A549 (cell line): ENCODE measurements at regions not wholly inside any gene's neighbourhood (a gene's known extent, or its start where the extent isn't known, plus 50 kb on each side); places are given as distances from the start of the nearest gene placed in this dataset.

ENCODE experiments used
- ATAC-seq, 2 experiments: fragments of 200-7000 bp in 1 of 2; fragments of >200 bp in 1 of 2; cut with Nextera tagmentation in 1 of 2; cut with Tn5 transposase in 1 of 2; 3 replicates each; pipeline versions ENCODE4 v1.8.0 to v1.9.1; 2018 to 2020; ENCODE audit warnings: mild to moderate bottlenecking in 1 of 2, moderate library complexity in 1 of 2
- CTCF ChIA-PET: fragments of 300-600 bp; sonication (Branson Sonifier 250); formaldehyde crosslinking; extraction: SDS; loops from one replicate; lab custom pipeline; 2021; ENCODE audit warnings: antibody characterized with exemption, inconsistent platforms; lab: Yijun Ruan, JAX
- POLR2A ChIA-PET: fragments of 350-600 bp; formaldehyde crosslinking; extraction: SDS; loops from one replicate; lab custom pipeline; 2021; ENCODE audit warnings: antibody characterized with exemption, inconsistent platforms; lab: Yijun Ruan, JAX
- DNase-seq, 2 experiments: peaks; one replicate each; pipeline versions ENCODE4 v3.0.0 to v3.0.0-alpha.2; 2011 to 2016; ENCODE audit warnings: low read depth in 1 of 2, low spot score in 1 of 2
- FAIRE-seq: peaks from 2 replicates; lab custom pipeline; 2011; peaks lifted over from hg19 to GRCh38; lab: Jason Lieb, UNC
- H3K27ac ChIP-seq, 2 experiments: fragments of >200 bp; sonication (Bioruptor Twin); formaldehyde crosslinking; 3 replicates each; pipeline ENCODE4 v1.5.1; 2016 to 2017
- H3K4me1 ChIP-seq: fragments of >200 bp; sonication (Bioruptor Twin); formaldehyde crosslinking; 3 replicates; pipeline ENCODE4 v1.6.1; 2016
- H3K4me2 ChIP-seq: fragments of >200 bp; sonication (Bioruptor Twin); formaldehyde crosslinking; 3 replicates; pipeline ENCODE4 v1.6.1; 2016
- H3K4me3 ChIP-seq: fragments of >200 bp; sonication (Bioruptor Twin); formaldehyde crosslinking; 3 replicates; pipeline ENCODE4 v1.5.1; 2016
- H3K9me3 ChIP-seq: fragments of >200 bp; sonication (Bioruptor Twin); formaldehyde crosslinking; 3 replicates; pipeline ENCODE4 v1.6.1; 2016
- BCL3 ChIP-seq: fragments of >200 bp; sonication (Bioruptor Twin); formaldehyde crosslinking; IDR thresholded peaks from 3 replicates; pipeline ENCODE4 v1.6.1; 2016
- CBX8 ChIP-seq: fragments of 200-600 bp; sonication (generic); IDR thresholded peaks from 2 replicates; pipeline ENCODE4 v1.6.1; 2016
- CHD2 ChIP-seq: fragments of 150-350 bp; IDR thresholded peaks from 2 replicates; pipeline ENCODE4 v1.6.1; 2014; ENCODE audit warnings: low read length; ENCODE audit not compliant: partially characterized antibody
- CHD4 ChIP-seq: fragments of 200-600 bp; sonication (generic); IDR thresholded peaks from 2 replicates; pipeline ENCODE4 v1.6.1; 2016; ENCODE audit warnings: antibody characterized with exemption, mild to moderate bottlenecking, borderline replicate concordance
- EHF ChIP-seq: fragments of 250-450 bp; sonication (Bioruptor Pico); IDR thresholded peaks from 2 replicates; pipeline ENCODE4 v1.5.0; 2020; ENCODE audit warnings: mild to moderate bottlenecking
- EHMT2 ChIP-seq: fragments of 200-600 bp; sonication (generic); IDR thresholded peaks from 2 replicates; pipeline ENCODE4 v1.6.1; 2016; ENCODE audit warnings: antibody characterized with exemption, low read depth, mild to moderate bottlenecking, moderate library complexity
- EP300 ChIP-seq, 2 experiments: fragments of >200 bp; sonication (Bioruptor Twin); formaldehyde crosslinking; IDR thresholded peaks; 2 replicates in 1 of 2; 3 replicates in 1 of 2; pipeline ENCODE4 v1.6.1; 2016 to 2017
- FOXS1 ChIP-seq: fragments of 250-450 bp; sonication (Bioruptor Pico); IDR thresholded peaks from 2 replicates; pipeline ENCODE4 v1.5.0; 2020; ENCODE audit warnings: mild to moderate bottlenecking, moderate library complexity
- HDAC2 ChIP-seq: fragments of 200-600 bp; sonication (generic); IDR thresholded peaks from 2 replicates; pipeline ENCODE4 v1.6.1; 2016
- HEYL ChIP-seq: fragments of 250-450 bp; sonication (Bioruptor Pico); IDR thresholded peaks from 2 replicates; pipeline ENCODE4 v1.8.0; 2021; ENCODE audit warnings: mild to moderate bottlenecking, moderate library complexity
- HOXB13 ChIP-seq: fragments of 250-450 bp; sonication (Bioruptor Pico); IDR thresholded peaks from 2 replicates; pipeline ENCODE4 v1.5.0; 2020; ENCODE audit warnings: low read depth, mild to moderate bottlenecking, moderate library complexity
- HOXB5 ChIP-seq: fragments of 250-450 bp; sonication (Bioruptor Pico); IDR thresholded peaks from 2 replicates; pipeline ENCODE4 v1.5.0; 2020; ENCODE audit warnings: mild to moderate bottlenecking, moderate library complexity
- JUN ChIP-seq, 2 experiments: fragments of >200 bp; sonication (Bioruptor Twin); formaldehyde crosslinking; IDR thresholded peaks; 2 replicates in 1 of 2; 3 replicates in 1 of 2; pipeline ENCODE4 v1.6.1; 2016 to 2017
- KDM1A ChIP-seq: fragments of 200-600 bp; sonication (generic); IDR thresholded peaks from 2 replicates; pipeline ENCODE4 v1.6.1; 2016; ENCODE audit warnings: low read depth, mild to moderate bottlenecking
- MAFK ChIP-seq: fragments of 450-650 bp; IDR thresholded peaks from 2 replicates; pipeline ENCODE4 v1.6.1; 2014; ENCODE audit not compliant: partially characterized antibody
- MYC ChIP-seq: IDR thresholded peaks from 2 replicates; pipeline ENCODE4 v1.6.1; 2012; ENCODE audit warnings: mild to moderate bottlenecking, inconsistent platforms, low read length, improper control_type of control experiment, borderline replicate concordance
- NPAS2 ChIP-seq: fragments of 250-450 bp; sonication (Bioruptor Pico); IDR thresholded peaks from 2 replicates; pipeline ENCODE4 v1.8.0; 2022; ENCODE audit warnings: mild to moderate bottlenecking, moderate library complexity, borderline replicate concordance
- PBX3 ChIP-seq: IDR thresholded peaks from 2 replicates; pipeline ENCODE4 v1.6.1; 2012
- POLR2A ChIP-seq: IDR thresholded peaks from 2 replicates; pipeline ENCODE4 v1.6.1; 2012; ENCODE audit warnings: mild to moderate bottlenecking, low read length
- POLR2AphosphoS2 ChIP-seq: conservative IDR thresholded peaks from 2 replicates; pipeline ENCODE4 v1.6.1; 2012; ENCODE audit warnings: low read length, improper control_type of control experiment, inconsistent platforms
- RCOR1 ChIP-seq: fragments of 150-350 bp; IDR thresholded peaks from 2 replicates; pipeline ENCODE4 v1.6.1; 2014; ENCODE audit warnings: antibody characterized with exemption, low read length, low read depth
- SMC3 ChIP-seq: fragments of >200 bp; sonication (Bioruptor Twin); formaldehyde crosslinking; IDR thresholded peaks from 3 replicates; pipeline ENCODE4 v1.6.1; 2018; ENCODE audit warnings: inconsistent platforms
- SREBF2 ChIP-seq: fragments of 450-650 bp; IDR thresholded peaks from 2 replicates; pipeline ENCODE4 v1.6.1; 2014; ENCODE audit warnings: mild to moderate bottlenecking, moderate library complexity
- TP53 ChIP-seq: fragments of 250-450 bp; sonication (Bioruptor Pico); IDR thresholded peaks from 2 replicates; pipeline ENCODE4 v1.5.0; 2021; ENCODE audit warnings: mild to moderate bottlenecking, moderate library complexity
- ZC3H11A ChIP-seq: fragments of 450-650 bp; IDR thresholded peaks from 2 replicates; pipeline ENCODE4 v1.6.1; 2014; ENCODE audit warnings: antibody characterized with exemption, mild to moderate bottlenecking
- WGBS: methylation state at CpG from one replicate; pipeline ENCODE4 v1.1.6; 2017; ENCODE audit errors: missing lambda C conversion rate; 5-methylcytosine and 5-hydroxymethylcytosine counted together
- TF ChIP-seq, protein P1 (sequence below): IDR thresholded peaks from 2 replicates; pipeline ENCODE4 v1.6.1; 2012; ENCODE audit warnings: low read depth, borderline replicate concordance
- TF ChIP-seq, protein P2 (sequence below): fragments of 250-450 bp; sonication (Bioruptor Pico); IDR thresholded peaks from 2 replicates; pipeline ENCODE4 v1.5.0; 2020; ENCODE audit warnings: low read depth, mild to moderate bottlenecking, moderate library complexity
- TF ChIP-seq, protein P3 (sequence below): fragments of >200 bp; sonication (Bioruptor Twin); formaldehyde crosslinking; IDR thresholded peaks from 3 replicates; pipeline ENCODE4 v1.5.1; 2016

DNA sequence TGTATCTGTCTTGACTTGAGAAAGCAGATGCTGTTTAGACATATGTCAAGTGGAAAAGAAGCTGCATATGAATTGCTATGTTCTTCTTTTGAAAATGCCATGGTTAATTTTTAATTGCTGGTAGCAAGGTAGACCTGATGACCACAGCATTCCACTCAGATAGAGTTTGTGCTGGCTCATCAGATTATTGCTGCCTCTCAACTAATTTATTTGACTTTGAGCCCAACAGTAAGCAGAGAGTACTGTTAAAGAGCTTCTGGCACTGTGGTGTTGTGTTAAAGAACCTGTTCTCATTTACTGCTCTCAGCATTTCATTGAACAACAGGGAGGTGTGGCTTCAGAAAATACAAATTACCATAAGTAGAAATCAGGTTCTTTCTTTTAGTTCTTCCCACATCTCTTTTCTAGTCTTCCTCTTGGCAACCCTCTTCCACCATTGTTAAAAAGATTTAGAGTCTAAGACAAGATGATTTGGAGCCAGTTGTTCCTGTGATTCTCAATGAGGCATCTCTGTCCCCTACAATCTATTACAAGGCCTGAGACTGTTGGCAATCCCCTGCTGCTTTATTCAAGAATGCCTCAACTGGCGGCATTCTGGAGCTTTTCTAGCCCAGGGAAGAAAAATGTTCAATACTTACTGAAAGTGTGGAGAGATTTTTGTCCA, 967.6 kb upstream of the GJE1 start:
- no peak overlapping the region for H3K4me2 ChIP-seq
- peak; percentile 50 for TF ChIP-seq MAFK
- TF ChIP-seq FOXS1 (CRISPR knock-in tag): no peak
- DNase-seq (no peak), ATAC-seq (no peak), FAIRE-seq (no peak)
- H3K4me1 ChIP-seq: no peaks in the 10 kb centered on the region
- H3K27ac ChIP-seq: no peak overlapping the region
- ChIA-PET CTCF (no interaction called here), POLR2A (no interaction called here)
- H3K4me3 ChIP-seq: no peak overlapping the region
- 44% methylated on average over 1 of the region's 1 CpG for WGBS
- no peaks in the 10 kb centered on the region for H3K9me3 ChIP-seq

GRCh38 chr6:141164042-141164743, 968.5 kb upstream of the GJE1 start:
- TF ChIP-seq MYC (no peak), ZC3H11A (no peak), HOXB13 (CRISPR knock-in tag) (no peak), MAFK (no peak), TP53 (CRISPR knock-in tag) (no peak), EHF (no peak), CBX8 (no peak), EHMT2 (no peak), SMC3 (no peak), NPAS2 (CRISPR knock-in tag) (no peak), BCL3 (no peak), POLR2AphosphoS2 (no peak), POLR2A (no peak), HEYL (no peak), HOXB5 (CRISPR knock-in tag) (no peak), HDAC2 (no peak), EP300 (IDR thresholded peaks at IDR 0.05) (no peak)
- TF ChIP-seq, protein P1, sequence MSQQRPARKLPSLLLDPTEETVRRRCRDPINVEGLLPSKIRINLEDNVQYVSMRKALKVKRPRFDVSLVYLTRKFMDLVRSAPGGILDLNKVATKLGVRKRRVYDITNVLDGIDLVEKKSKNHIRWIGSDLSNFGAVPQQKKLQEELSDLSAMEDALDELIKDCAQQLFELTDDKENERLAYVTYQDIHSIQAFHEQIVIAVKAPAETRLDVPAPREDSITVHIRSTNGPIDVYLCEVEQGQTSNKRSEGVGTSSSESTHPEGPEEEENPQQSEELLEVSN: no peak
- TF ChIP-seq, protein P2, sequence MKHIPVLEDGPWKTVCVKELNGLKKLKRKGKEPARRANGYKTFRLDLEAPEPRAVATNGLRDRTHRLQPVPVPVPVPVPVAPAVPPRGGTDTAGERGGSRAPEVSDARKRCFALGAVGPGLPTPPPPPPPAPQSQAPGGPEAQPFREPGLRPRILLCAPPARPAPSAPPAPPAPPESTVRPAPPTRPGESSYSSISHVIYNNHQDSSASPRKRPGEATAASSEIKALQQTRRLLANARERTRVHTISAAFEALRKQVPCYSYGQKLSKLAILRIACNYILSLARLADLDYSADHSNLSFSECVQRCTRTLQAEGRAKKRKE (CRISPR knock-in tag): no peak
- CTCF ChIA-PET: interaction anchor here (1.3 kb wide), 1 partner anchor 8 kb away, joined by 3 read pairs; no protein-coding TSS in a partner anchor
- Histone ChIP-seq H3K4me1 (no peaks in the 10 kb centered on the region), H3K4me3 (no peak overlapping the region), H3K27ac (no peak overlapping the region), H3K4me2 (no peak overlapping the region), H3K9me3 (no peaks in the 10 kb centered on the region)
- no peak for ATAC-seq
- POLR2A ChIA-PET: no interaction called here
- no peak for DNase-seq
- FAIRE-seq: no peak
- 22% methylated on average over 4 of the region's 4 CpGs for WGBS

DNA sequence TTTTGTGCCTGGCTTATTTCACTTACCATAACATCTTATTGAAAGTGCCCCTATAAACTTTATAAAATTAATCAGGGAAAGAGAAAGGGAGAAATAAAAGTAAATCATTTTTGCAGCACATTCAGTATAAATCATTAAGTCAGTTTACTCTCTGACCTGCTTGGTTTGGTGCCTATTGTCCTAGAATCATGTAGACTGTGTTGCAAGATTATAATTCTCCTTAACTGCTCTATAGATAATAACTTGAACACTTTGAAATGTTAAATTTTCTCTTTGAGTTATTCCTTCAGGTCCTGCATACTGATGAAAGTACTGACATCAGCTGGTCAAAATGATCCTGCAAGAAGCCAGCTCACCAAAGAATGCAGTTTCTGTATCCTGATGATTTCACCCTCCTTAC, 969.6 kb upstream of the GJE1 start:
- Histone ChIP-seq H3K9me3 (no peaks in the 10 kb centered on the region), H3K27ac (no peak overlapping the region), H3K4me3 (no peak overlapping the region), H3K4me1 (no peaks in the 10 kb centered on the region), H3K4me2 (no peak overlapping the region)
- FAIRE-seq: no peak
- POLR2A ChIA-PET: no interaction called here
- CTCF ChIA-PET: interaction anchor here (1.3 kb wide), 1 partner anchor 9 kb away, joined by 3 read pairs; no protein-coding TSS in a partner anchor
- DNase-seq: no peak
- ATAC-seq: no peak
- TF ChIP-seq JUN (IDR thresholded peaks at IDR 0.05) (no peak), PBX3 (no peak), HOXB13 (CRISPR knock-in tag) (no peak), NPAS2 (CRISPR knock-in tag) (no peak), FOXS1 (CRISPR knock-in tag) (no peak), CHD2 (no peak), EHMT2 (no peak), KDM1A (no peak), SMC3 (no peak), HDAC2 (no peak), SREBF2 (no peak), RCOR1 (no peak), MAFK (no peak), CHD4 (no peak)
- TF ChIP-seq, protein P1: no peak
- TF ChIP-seq, protein P3, sequence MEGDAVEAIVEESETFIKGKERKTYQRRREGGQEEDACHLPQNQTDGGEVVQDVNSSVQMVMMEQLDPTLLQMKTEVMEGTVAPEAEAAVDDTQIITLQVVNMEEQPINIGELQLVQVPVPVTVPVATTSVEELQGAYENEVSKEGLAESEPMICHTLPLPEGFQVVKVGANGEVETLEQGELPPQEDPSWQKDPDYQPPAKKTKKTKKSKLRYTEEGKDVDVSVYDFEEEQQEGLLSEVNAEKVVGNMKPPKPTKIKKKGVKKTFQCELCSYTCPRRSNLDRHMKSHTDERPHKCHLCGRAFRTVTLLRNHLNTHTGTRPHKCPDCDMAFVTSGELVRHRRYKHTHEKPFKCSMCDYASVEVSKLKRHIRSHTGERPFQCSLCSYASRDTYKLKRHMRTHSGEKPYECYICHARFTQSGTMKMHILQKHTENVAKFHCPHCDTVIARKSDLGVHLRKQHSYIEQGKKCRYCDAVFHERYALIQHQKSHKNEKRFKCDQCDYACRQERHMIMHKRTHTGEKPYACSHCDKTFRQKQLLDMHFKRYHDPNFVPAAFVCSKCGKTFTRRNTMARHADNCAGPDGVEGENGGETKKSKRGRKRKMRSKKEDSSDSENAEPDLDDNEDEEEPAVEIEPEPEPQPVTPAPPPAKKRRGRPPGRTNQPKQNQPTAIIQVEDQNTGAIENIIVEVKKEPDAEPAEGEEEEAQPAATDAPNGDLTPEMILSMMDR: no peak
